ENCODE measurements at regions not wholly inside any gene's neighbourhood (a gene's known extent, or its start where the extent isn't known, plus 50 kb on each side); places are given as distances from the start of the nearest gene placed in this dataset.

- TF ChIP-seq CTCF (IDR thresholded peaks at IDR 0.05; ENCODE audit: insufficient read depth, low read depth, low read length) (no peak), EZH2 (IDR thresholded peaks at IDR 0.05; ENCODE audit: insufficient read depth, low read length) (no peak)
Measured at GRCh38 chr12:90519285-90519684, 435.7 kb downstream of the CCER1 start.
